GM23338 (cell line): ENCODE measurements at regions not wholly inside any gene's neighbourhood (a gene's known extent, or its start where the extent isn't known, plus 50 kb on each side); places are given as distances from the start of the nearest gene placed in this dataset.

Experiments
- CREB1 ChIP-seq: fragments of 250-450 bp; sonication (Bioruptor Pico); IDR thresholded peaks from 2 replicates; pipeline ENCODE4 v1.5.0; 2020; ENCODE audit warnings: low read depth, mild to moderate bottlenecking, moderate library complexity
- CTCF ChIP-seq, 2 experiments: fragments of 200-600 bp in 1 of 2; sonication (generic) in 1 of 2; conservative IDR thresholded peaks; 2 replicates each; pipeline versions ENCODE4 v1.5.1 to v1.6.1; 2016 to 2017; ENCODE audit warnings: antibody characterized with exemption in 2 of 2, low read depth in 2 of 2, mild to moderate bottlenecking in 2 of 2, moderate library complexity in 1 of 2
- ETS1 ChIP-seq: IDR thresholded peaks from 2 replicates; pipeline ENCODE4 v1.6.1; 2016; ENCODE audit warnings: antibody characterized with exemption
- EZH2 ChIP-seq: fragments of 200-600 bp; sonication (generic); IDR thresholded peaks from one replicate; pipeline ENCODE4 v1.8.0; 2017; ENCODE audit warnings: antibody characterized with exemption, mild to moderate bottlenecking, low read depth; ENCODE audit not compliant: unreplicated experiment
- EZH2phosphoT487 ChIP-seq: fragments of 200-600 bp; sonication (generic); IDR thresholded peaks from one replicate; pipeline ENCODE4 v1.8.1; 2018; ENCODE audit warnings: antibody characterized with exemption; ENCODE audit not compliant: unreplicated experiment
- JUNB ChIP-seq: IDR thresholded peaks from one replicate; pipeline ENCODE4 v1.6.1; 2016; ENCODE audit warnings: antibody characterized with exemption; ENCODE audit not compliant: unreplicated experiment
- NANOG ChIP-seq: IDR thresholded peaks from 2 replicates; pipeline ENCODE4 v1.6.1; 2016; ENCODE audit warnings: antibody characterized with exemption, borderline replicate concordance
- POLR2AphosphoS5 ChIP-seq: IDR thresholded peaks from 2 replicates; pipeline ENCODE4 v1.6.1; 2016; ENCODE audit warnings: antibody characterized with exemption, low read depth
- REST ChIP-seq: IDR thresholded peaks from one replicate; pipeline ENCODE4 v1.6.1; 2018; ENCODE audit warnings: antibody characterized with exemption; ENCODE audit not compliant: unreplicated experiment
- STAT1 ChIP-seq: IDR thresholded peaks from one replicate; pipeline ENCODE4 v1.6.1; 2016; ENCODE audit warnings: antibody characterized with exemption; ENCODE audit not compliant: unreplicated experiment
- ZNF114 ChIP-seq: fragments of 250-450 bp; sonication (Bioruptor Pico); IDR thresholded peaks from 2 replicates; pipeline ENCODE4 v1.5.0; 2020; ENCODE audit warnings: mild to moderate bottlenecking, moderate library complexity
- ZNF331 ChIP-seq: fragments of 250-450 bp; sonication (Bioruptor Pico); IDR thresholded peaks from 2 replicates; pipeline ENCODE4 v1.5.0; 2020; ENCODE audit warnings: low read depth, mild to moderate bottlenecking, moderate library complexity
- TF ChIP-seq, protein P1 (sequence below): fragments of 250-450 bp; sonication (Bioruptor Pico); IDR thresholded peaks from 2 replicates; pipeline ENCODE4 v1.5.0; 2020; ENCODE audit warnings: mild to moderate bottlenecking, moderate library complexity

- TF ChIP-seq CTCF (conservative IDR thresholded peaks at IDR 0.05; ENCODE audit: low read depth in 2 of 2) = peak; percentile 89 to 92
- no peak for TF ChIP-seq EZH2
- TF ChIP-seq STAT1 = no peak
- no peak for TF ChIP-seq POLR2AphosphoS5
- TF ChIP-seq REST = no peak
- TF ChIP-seq EZH2phosphoT487 = no peak
- no peak for TF ChIP-seq JUNB
- TF ChIP-seq, protein P1, sequence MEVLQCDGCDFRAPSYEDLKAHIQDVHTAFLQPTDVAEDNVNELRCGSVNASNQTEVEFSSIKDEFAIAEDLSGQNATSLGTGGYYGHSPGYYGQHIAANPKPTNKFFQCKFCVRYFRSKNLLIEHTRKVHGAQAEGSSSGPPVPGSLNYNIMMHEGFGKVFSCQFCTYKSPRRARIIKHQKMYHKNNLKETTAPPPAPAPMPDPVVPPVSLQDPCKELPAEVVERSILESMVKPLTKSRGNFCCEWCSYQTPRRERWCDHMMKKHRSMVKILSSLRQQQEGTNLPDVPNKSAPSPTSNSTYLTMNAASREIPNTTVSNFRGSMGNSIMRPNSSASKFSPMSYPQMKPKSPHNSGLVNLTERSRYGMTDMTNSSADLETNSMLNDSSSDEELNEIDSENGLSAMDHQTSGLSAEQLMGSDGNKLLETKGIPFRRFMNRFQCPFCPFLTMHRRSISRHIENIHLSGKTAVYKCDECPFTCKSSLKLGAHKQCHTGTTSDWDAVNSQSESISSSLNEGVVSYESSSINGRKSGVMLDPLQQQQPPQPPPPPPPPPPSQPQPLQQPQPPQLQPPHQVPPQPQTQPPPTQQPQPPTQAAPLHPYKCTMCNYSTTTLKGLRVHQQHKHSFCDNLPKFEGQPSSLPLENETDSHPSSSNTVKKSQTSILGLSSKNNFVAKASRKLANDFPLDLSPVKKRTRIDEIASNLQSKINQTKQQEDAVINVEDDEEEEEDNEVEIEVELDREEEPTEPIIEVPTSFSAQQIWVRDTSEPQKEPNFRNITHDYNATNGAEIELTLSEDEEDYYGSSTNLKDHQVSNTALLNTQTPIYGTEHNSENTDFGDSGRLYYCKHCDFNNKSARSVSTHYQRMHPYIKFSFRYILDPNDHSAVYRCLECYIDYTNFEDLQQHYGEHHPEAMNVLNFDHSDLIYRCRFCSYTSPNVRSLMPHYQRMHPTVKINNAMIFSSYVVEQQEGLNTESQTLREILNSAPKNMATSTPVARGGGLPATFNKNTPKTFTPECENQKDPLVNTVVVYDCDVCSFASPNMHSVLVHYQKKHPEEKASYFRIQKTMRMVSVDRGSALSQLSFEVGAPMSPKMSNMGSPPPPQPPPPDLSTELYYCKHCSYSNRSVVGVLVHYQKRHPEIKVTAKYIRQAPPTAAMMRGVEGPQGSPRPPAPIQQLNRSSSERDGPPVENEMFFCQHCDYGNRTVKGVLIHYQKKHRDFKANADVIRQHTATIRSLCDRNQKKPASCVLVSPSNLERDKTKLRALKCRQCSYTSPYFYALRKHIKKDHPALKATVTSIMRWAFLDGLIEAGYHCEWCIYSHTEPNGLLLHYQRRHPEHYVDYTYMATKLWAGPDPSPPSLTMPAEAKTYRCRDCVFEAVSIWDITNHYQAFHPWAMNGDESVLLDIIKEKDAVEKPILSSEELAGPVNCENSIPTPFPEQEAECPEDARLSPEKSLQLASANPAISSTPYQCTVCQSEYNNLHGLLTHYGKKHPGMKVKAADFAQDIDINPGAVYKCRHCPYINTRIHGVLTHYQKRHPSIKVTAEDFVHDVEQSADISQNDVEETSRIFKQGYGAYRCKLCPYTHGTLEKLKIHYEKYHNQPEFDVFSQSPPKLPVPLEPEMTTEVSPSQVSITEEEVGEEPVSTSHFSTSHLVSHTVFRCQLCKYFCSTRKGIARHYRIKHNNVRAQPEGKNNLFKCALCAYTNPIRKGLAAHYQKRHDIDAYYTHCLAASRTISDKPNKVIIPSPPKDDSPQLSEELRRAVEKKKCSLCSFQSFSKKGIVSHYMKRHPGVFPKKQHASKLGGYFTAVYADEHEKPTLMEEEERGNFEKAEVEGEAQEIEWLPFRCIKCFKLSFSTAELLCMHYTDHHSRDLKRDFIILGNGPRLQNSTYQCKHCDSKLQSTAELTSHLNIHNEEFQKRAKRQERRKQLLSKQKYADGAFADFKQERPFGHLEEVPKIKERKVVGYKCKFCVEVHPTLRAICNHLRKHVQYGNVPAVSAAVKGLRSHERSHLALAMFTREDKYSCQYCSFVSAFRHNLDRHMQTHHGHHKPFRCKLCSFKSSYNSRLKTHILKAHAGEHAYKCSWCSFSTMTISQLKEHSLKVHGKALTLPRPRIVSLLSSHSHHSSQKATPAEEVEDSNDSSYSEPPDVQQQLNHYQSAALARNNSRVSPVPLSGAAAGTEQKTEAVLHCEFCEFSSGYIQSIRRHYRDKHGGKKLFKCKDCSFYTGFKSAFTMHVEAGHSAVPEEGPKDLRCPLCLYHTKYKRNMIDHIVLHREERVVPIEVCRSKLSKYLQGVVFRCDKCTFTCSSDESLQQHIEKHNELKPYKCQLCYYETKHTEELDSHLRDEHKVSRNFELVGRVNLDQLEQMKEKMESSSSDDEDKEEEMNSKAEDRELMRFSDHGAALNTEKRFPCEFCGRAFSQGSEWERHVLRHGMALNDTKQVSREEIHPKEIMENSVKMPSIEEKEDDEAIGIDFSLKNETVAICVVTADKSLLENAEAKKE = no peak
- TF ChIP-seq ZNF114 = no peak
- TF ChIP-seq CREB1 (CRISPR knock-in tag) = no peak
- no peak for TF ChIP-seq NANOG
- TF ChIP-seq ETS1 = no peak
- no peak for TF ChIP-seq ZNF331
Observed at GRCh38 chr4:167622481-167623240, 388.4 kb upstream of the SPOCK3 start.
